PC-9 (cell line): ENCODE measurements at regions not wholly inside any gene's neighbourhood (a gene's known extent, or its start where the extent isn't known, plus 50 kb on each side); places are given as distances from the start of the nearest gene placed in this dataset.

Source experiments
- BruUV-seq: library from RNA; stranded (reverse); fragments of 400-500 nt; replicated peaks from 2 replicates; lab custom pipeline; 2021; lab: Mats Ljungman, UMichigan
- CTCF ChIA-PET: fragments of 300-600 bp; sonication (Branson Sonifier 250); formaldehyde crosslinking; loops from one replicate; lab custom pipeline; 2022; ENCODE audit warnings: antibody characterized with exemption; lab: Charles Lee
- POLR2A ChIA-PET: fragments of 300-600 bp; sonication (Branson Sonifier 250); formaldehyde crosslinking; loops from one replicate; lab custom pipeline; 2022; ENCODE audit warnings: antibody characterized with exemption; ENCODE audit not compliant: unreplicated experiment; lab: Charles Lee
- DNase-seq, 2 experiments: peaks; one replicate each; pipeline versions ENCODE4 v3.0.0 to v3.0.0-alpha.2; 2015 to 2022; ENCODE audit warnings: mixed read lengths in 1 of 2
- H2AFZ ChIP-seq: fragments of 200-600 bp; sonication (generic); 2 replicates; pipeline ENCODE4 v1.8.1; 2017; ENCODE audit warnings: antibody characterized with exemption
- H3F3A ChIP-seq: fragments of 200-600 bp; sonication (generic); 2 replicates; pipeline ENCODE4 v1.8.1; 2017; ENCODE audit warnings: antibody characterized with exemption, mild to moderate bottlenecking, low read depth; ENCODE audit not compliant: insufficient read depth
- H3K27ac ChIP-seq: fragments of 200-600 bp; sonication (generic); 2 replicates; pipeline ENCODE4 v1.6.1; 2016; ENCODE audit warnings: mixed run types
- H3K27me3 ChIP-seq: fragments of 200-600 bp; sonication (generic); 2 replicates; pipeline ENCODE4 v1.6.1; 2016; ENCODE audit warnings: low read depth, mixed run types; ENCODE audit not compliant: insufficient read depth
- H3K36me3 ChIP-seq: fragments of 200-600 bp; sonication (generic); 2 replicates; pipeline ENCODE4 v1.6.1; 2016; ENCODE audit warnings: low read depth, mixed run types
- H3K4me1 ChIP-seq: fragments of 200-600 bp; sonication (generic); replicated peaks from 2 replicates; pipeline ENCODE4 v1.6.1; 2016; ENCODE audit warnings: mixed run types; ENCODE audit not compliant: insufficient read depth
- H3K4me2 ChIP-seq: fragments of 200-600 bp; sonication (generic); 2 replicates; pipeline ENCODE4 v1.6.1; 2017; ENCODE audit warnings: mixed run types
- H3K4me3 ChIP-seq: fragments of 200-600 bp; sonication (generic); 2 replicates; pipeline ENCODE4 v1.6.1; 2016; ENCODE audit warnings: mixed run types
- H3K79me2 ChIP-seq: fragments of 200-600 bp; sonication (generic); 2 replicates; pipeline ENCODE4 v1.6.1; 2017; ENCODE audit warnings: low read depth, mixed run types
- H3K9me2 ChIP-seq: fragments of 200-600 bp; sonication (generic); 2 replicates; pipeline ENCODE4 v1.8.1; 2017; ENCODE audit warnings: mild to moderate bottlenecking; ENCODE audit not compliant: insufficient read depth
- H3K9me3 ChIP-seq: fragments of 200-600 bp; sonication (generic); 2 replicates; pipeline ENCODE4 v1.8.1; 2016; ENCODE audit warnings: low read depth; ENCODE audit not compliant: insufficient read depth
- H4K20me1 ChIP-seq: fragments of 200-600 bp; sonication (generic); 2 replicates; pipeline ENCODE4 v1.8.1; 2017; ENCODE audit not compliant: insufficient read depth
- CTCF ChIP-seq: fragments of 200-600 bp; sonication (generic); conservative IDR thresholded peaks from 2 replicates; pipeline ENCODE4 v1.6.1; 2017; ENCODE audit warnings: mixed run types, antibody characterized with exemption, mild to moderate bottlenecking, moderate library complexity
- EZH2 ChIP-seq: fragments of 200-600 bp; sonication (generic); IDR thresholded peaks from 2 replicates; pipeline ENCODE4 v1.8.0; 2017; ENCODE audit warnings: antibody characterized with exemption, low read depth
- intact Hi-C: fragments of 100-400 bp; cut with micrococcal nuclease; formaldehyde crosslinking; loops from one replicate; pipeline ENCODE4 v1.10.0; 2022; ENCODE audit not compliant: unreplicated experiment

- intact Hi-C loops, result no loop called here
- POLR2A ChIA-PET, result no interaction called here
- BruUV-seq, result no TSS peak
Observed at GRCh38 chr2:228644199-228644598, 462.7 kb upstream of the SPHKAP start.

GRCh38 chr2:228642861-228643260 lies 461.4 kb upstream of the SPHKAP start:
- CTCF ChIA-PET, result no interaction called here
- TF ChIP-seq EZH2 (no peak), CTCF (no peak)
- H3F3A ChIP-seq, result no peaks in the 10 kb centered on the region
- H3K9me3 ChIP-seq, result no peaks in the 10 kb centered on the region
- intact Hi-C loops, result no loop called here
- no peak for DNase-seq
- H3K36me3 ChIP-seq, result no peaks in the 10 kb centered on the region
- no peak overlapping the region for H3K4me2 ChIP-seq
- H3K79me2 ChIP-seq, result no peaks in the 10 kb centered on the region
- H4K20me1 ChIP-seq, result no peaks in the 10 kb centered on the region
- no peak overlapping the region for H3K4me3 ChIP-seq
- no peak overlapping the region for H2AFZ ChIP-seq
- no peaks in the 10 kb centered on the region for H3K27me3 ChIP-seq
- H3K27ac ChIP-seq, result no peak overlapping the region
- no peaks in the 10 kb centered on the region for H3K4me1 ChIP-seq
- H3K9me2 ChIP-seq, result no peaks in the 10 kb centered on the region
- POLR2A ChIA-PET, result no interaction called here
- BruUV-seq, result no TSS peak

More at GRCh38 chr2:228644199-228644598, 462.7 kb upstream of the SPHKAP start:
- TF ChIP-seq EZH2 (no peak), CTCF (no peak)
- Histone ChIP-seq H2AFZ (no peak overlapping the region), H3K9me3 (no peaks in the 10 kb centered on the region), H3K27me3 (no peaks in the 10 kb centered on the region), H3K4me1 (no peaks in the 10 kb centered on the region), H3K4me2 (no peak overlapping the region), H4K20me1 (no peaks in the 10 kb centered on the region), H3K79me2 (no peaks in the 10 kb centered on the region), H3K27ac (no peak overlapping the region), H3K9me2 (no peaks in the 10 kb centered on the region), H3F3A (no peaks in the 10 kb centered on the region), H3K4me3 (no peak overlapping the region), H3K36me3 (no peaks in the 10 kb centered on the region)
- DNase-seq, result no peak
- CTCF ChIA-PET, result no interaction called here

- CTCF ChIA-PET, result no interaction called here
- Histone ChIP-seq H2AFZ (no peak overlapping the region), H3K4me2 (no peak overlapping the region), H3K79me2 (no peaks in the 10 kb centered on the region), H3K9me3 (no peaks in the 10 kb centered on the region), H3K27me3 (no peaks in the 10 kb centered on the region), H3K36me3 (no peaks in the 10 kb centered on the region), H3K9me2 (no peaks in the 10 kb centered on the region; the same call in 1 of the 2 replicates), H3F3A (no peaks in the 10 kb centered on the region), H3K27ac (no peak overlapping the region), H3K4me1 (no peaks in the 10 kb centered on the region), H3K4me3 (no peak overlapping the region), H4K20me1 (no peaks in the 10 kb centered on the region)
- POLR2A ChIA-PET, result no interaction called here
- BruUV-seq, result no TSS peak
- no peak for DNase-seq
- intact Hi-C loops, result no loop called here
- TF ChIP-seq EZH2 (no peak), CTCF (no peak)
Observed at GRCh38 chr2:228630786-228631185, 449.3 kb upstream of the SPHKAP start.
